ENCODE measurements at regions not wholly inside any gene's neighbourhood (a gene's known extent, or its start where the extent isn't known, plus 50 kb on each side); places are given as distances from the start of the nearest gene placed in this dataset.
"Not testable (repeated sequence)": the region's sequence is repeated elsewhere in the genome, so short reads cannot be mapped to it uniquely, and the experiment has no call there.

GRCh38 chr12:33323823-33324222, 115.8 kb downstream of the SYT10 start:
- FAIRE-seq, result no peak

- FAIRE-seq, result no peak
Observed at GRCh38 chr12:33322519-33322918, 117.1 kb downstream of the SYT10 start.

GRCh38 chr12:33317746-33318145, 121.9 kb downstream of the SYT10 start:
- FAIRE-seq, result no peak

- FAIRE-seq, result no peak
Observed at GRCh38 chr12:33314223-33314622, 125.4 kb downstream of the SYT10 start.

- FAIRE-seq, result no peak
Observed at GRCh38 chr12:33313476-33313875, 126.1 kb downstream of the SYT10 start.

- FAIRE-seq, result no peak
Observed at GRCh38 chr12:33310471-33310870, 129.1 kb downstream of the SYT10 start.

GRCh38 chr12:33304176-33304575, 135.4 kb downstream of the SYT10 start:
- FAIRE-seq, result no peak

GRCh38 chr12:33296529-33296928, 143.1 kb downstream of the SYT10 start:
- no peak for FAIRE-seq

GRCh38 chr12:33290703-33291102, 148.9 kb downstream of the SYT10 start:
- no peak for FAIRE-seq

- no peak for FAIRE-seq
Observed at GRCh38 chr12:33283054-33283453, 156.6 kb downstream of the SYT10 start.

GRCh38 chr12:33277376-33277775, 162.2 kb downstream of the SYT10 start:
- no peak for FAIRE-seq

- FAIRE-seq, result no peak
Observed at GRCh38 chr12:33267641-33268040, 172.0 kb downstream of the SYT10 start.

- FAIRE-seq, result no peak
Observed at GRCh38 chr12:33265900-33266299, 173.7 kb downstream of the SYT10 start.

- no peak for FAIRE-seq
Observed at GRCh38 chr12:33265033-33265731, 174.4 kb downstream of the SYT10 start.

GRCh38 chr12:33253178-33253577, 186.4 kb downstream of the SYT10 start:
- no peak for FAIRE-seq

GRCh38 chr12:33251548-33251947, 188.1 kb downstream of the SYT10 start:
- FAIRE-seq, result no peak

- FAIRE-seq, result no peak
Observed at GRCh38 chr12:33248364-33248763, 191.3 kb downstream of the SYT10 start.

- FAIRE-seq, result no peak
Observed at GRCh38 chr12:33247625-33248024, 192.0 kb downstream of the SYT10 start.

- no peak for FAIRE-seq
Observed at GRCh38 chr12:33245434-33245833, 194.2 kb downstream of the SYT10 start.

- FAIRE-seq, result no peak
Observed at GRCh38 chr12:33226671-33227070, 212.9 kb downstream of the SYT10 start.

- FAIRE-seq, result no peak
Observed at GRCh38 chr12:33223956-33224355, 215.7 kb downstream of the SYT10 start.

- FAIRE-seq, result no peak
Observed at GRCh38 chr12:33222357-33222756, 217.3 kb downstream of the SYT10 start.

GRCh38 chr12:33205981-33206380, 233.6 kb downstream of the SYT10 start:
- FAIRE-seq, result no peak

GRCh38 chr12:33194389-33194788, 245.2 kb downstream of the SYT10 start:
- FAIRE-seq, result not testable (repeated sequence)

GRCh38 chr12:33192226-33192625, 247.4 kb downstream of the SYT10 start:
- FAIRE-seq, result no peak
